Heart left ventricle (tissue), 13 donors: ENCODE measurements at regions not wholly inside any gene's neighbourhood (a gene's known extent, or its start where the extent isn't known, plus 50 kb on each side); places are given as distances from the start of the nearest gene placed in this dataset.

Experiments used
- CTCF ChIP-seq, 12 donors: fragments of 200-600 bp; sonication (generic) in 4 of 12; IDR thresholded peaks; one replicate each; pipeline versions ENCODE4 v1.5.0 to v1.8.0; 2018 to 2022; ENCODE audit warnings: antibody characterized with exemption in 12 of 12, mild to moderate bottlenecking in 5 of 12
- POLR2A ChIP-seq, 2 donors: fragments of 450-650 bp; IDR thresholded peaks; one replicate each; pipeline ENCODE4 v1.6.1; 2017; ENCODE audit warnings: antibody characterized with exemption in 2 of 2, mild to moderate bottlenecking in 2 of 2, moderate library complexity in 2 of 2
- donor health status: ischemic (EF 13 %, LVEDD 7.1; RV severe dilation, severe dysfunction).
- donor health status: DM: no; HTN: yes; CAD: no.
- donor health status: DM: no; HTN: no; CAD: no.
- donor health status: ischemic (EF 25% LVEDD 6.9; RV normal size, moderate dysfunction).
- donor health status: ischemic (EF 25% LVEDD 5.7; RV mildly dilated, moderate dysfunction).
- donor health status: ischemic (EF 35%, LVEDD 5.7; RV mildly dilated, moderate dysfunction).
- donor health status: nonischemic (EF 11% LVEDD 7.7; RV severe dilation, severe dysfunction).
- donor health status: DM: yes; HTN: yes; CAD: no.
- donor health status: PGD.
- donor health status: ischemic (EF 29% LVEDD 5.4; RV normal size, mild dysfunction).
- donor health status: nonischemic (EF 23%, LVEDD 6.1; RV moderate dilation, normal function).

- TF ChIP-seq CTCF (IDR thresholded peaks at IDR 0.05) (no peak), POLR2A (IDR thresholded peaks at IDR 0.05) (no peak)
Measured at GRCh38 chr1:234892642-234893041, 236.0 kb downstream of the TOMM20 start.
